C4-2B (cell line): ENCODE measurements at regions not wholly inside any gene's neighbourhood (a gene's known extent, or its start where the extent isn't known, plus 50 kb on each side); places are given as distances from the start of the nearest gene placed in this dataset.

Source experiments
- ZFX ChIP-seq: fragments of 450-650 bp; IDR thresholded peaks from 2 replicates; pipeline ENCODE4 v1.6.1; 2017
- TF ChIP-seq, protein P1 (sequence below): fragments of 450-650 bp; conservative IDR thresholded peaks from 2 replicates; pipeline ENCODE4 v1.5.1; 2017; ENCODE audit warnings: mild to moderate bottlenecking

DNA sequence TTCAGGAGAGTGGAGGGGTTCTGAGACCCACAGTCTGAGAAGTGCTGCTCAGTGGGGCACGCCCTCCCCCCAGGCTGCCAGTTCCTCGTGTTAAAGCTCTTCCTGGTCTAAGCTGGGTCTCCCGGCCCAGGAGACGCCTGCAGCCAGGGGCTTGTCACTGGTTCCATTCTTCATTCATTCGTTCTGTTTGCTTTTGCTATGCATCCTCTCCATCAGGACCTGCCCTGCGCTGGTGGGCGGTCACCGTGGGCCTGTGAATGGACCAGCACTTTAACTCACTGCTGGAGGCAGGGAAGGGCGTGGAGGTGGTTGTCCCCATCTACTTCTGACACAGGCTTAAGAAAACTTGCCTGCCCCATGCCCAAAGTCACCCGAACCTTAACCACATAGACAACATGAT, 272.8 kb upstream of the HDAC4 start:
- TF ChIP-seq, protein P1, sequence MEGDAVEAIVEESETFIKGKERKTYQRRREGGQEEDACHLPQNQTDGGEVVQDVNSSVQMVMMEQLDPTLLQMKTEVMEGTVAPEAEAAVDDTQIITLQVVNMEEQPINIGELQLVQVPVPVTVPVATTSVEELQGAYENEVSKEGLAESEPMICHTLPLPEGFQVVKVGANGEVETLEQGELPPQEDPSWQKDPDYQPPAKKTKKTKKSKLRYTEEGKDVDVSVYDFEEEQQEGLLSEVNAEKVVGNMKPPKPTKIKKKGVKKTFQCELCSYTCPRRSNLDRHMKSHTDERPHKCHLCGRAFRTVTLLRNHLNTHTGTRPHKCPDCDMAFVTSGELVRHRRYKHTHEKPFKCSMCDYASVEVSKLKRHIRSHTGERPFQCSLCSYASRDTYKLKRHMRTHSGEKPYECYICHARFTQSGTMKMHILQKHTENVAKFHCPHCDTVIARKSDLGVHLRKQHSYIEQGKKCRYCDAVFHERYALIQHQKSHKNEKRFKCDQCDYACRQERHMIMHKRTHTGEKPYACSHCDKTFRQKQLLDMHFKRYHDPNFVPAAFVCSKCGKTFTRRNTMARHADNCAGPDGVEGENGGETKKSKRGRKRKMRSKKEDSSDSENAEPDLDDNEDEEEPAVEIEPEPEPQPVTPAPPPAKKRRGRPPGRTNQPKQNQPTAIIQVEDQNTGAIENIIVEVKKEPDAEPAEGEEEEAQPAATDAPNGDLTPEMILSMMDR = no peak
- TF ChIP-seq ZFX = no peak
